Spinal cord (tissue), 9 donors: ENCODE measurements at regions not wholly inside any gene's neighbourhood (a gene's known extent, or its start where the extent isn't known, plus 50 kb on each side); places are given as distances from the start of the nearest gene placed in this dataset.

Experiments used
- DNase-seq, 6 donors: peaks; one replicate each; pipeline versions ENCODE4 v3.0.0 to v3.0.0-alpha.2; 2013 to 2015; ENCODE audit warnings: low spot score in 6 of 6, low read depth in 4 of 6
- H3K27ac ChIP-seq: one replicate; pipeline ENCODE4 v1.5.1; 2013; ENCODE audit warnings: low read depth, low read length, control low read depth
- H3K27me3 ChIP-seq: one replicate; pipeline ENCODE4 v1.6.1; 2013; ENCODE audit warnings: low read length; ENCODE audit not compliant: control insufficient read depth, insufficient read depth
- H3K36me3 ChIP-seq: one replicate; pipeline ENCODE4 v1.6.1; 2013; ENCODE audit warnings: low read length; ENCODE audit not compliant: control insufficient read depth, insufficient read depth
- H3K4me1 ChIP-seq: one replicate; pipeline ENCODE4 v1.6.1; 2013; ENCODE audit warnings: low read length; ENCODE audit not compliant: control insufficient read depth, insufficient read depth
- H3K4me3 ChIP-seq: one replicate; pipeline ENCODE4 v1.5.1; 2013; ENCODE audit warnings: low read depth, low read length, control low read depth
- H3K9me3 ChIP-seq: one replicate; pipeline ENCODE4 v1.6.1; 2013; ENCODE audit warnings: low read length; ENCODE audit not compliant: control insufficient read depth, insufficient read depth
- WGBS: methylation state at CpG from one replicate; pipeline ENCODE4 v1.1.5; 2013; ENCODE audit warnings: missing lambda C conversion rate; ENCODE audit not compliant: insufficient coverage; 5-methylcytosine and 5-hydroxymethylcytosine counted together
- donor health status: healthy.

DNA sequence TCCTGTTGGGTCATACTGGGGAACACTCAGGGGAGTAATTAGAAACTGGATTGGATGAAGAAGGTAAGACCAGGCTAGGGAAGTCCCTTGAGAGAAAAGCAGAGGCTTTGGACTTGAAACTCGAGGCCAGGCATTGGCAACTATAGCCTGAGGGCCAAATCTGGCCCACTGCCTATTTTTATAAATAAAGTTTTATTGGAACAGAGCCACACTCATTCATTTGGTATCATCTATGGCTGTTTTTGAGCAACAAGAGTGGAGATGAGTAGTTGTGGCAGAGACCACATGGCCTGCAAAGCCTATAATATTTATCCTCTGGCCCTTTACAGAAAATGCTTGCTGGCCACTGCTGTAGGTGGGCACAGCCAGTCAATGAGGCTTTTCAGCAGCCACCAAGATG is 301.4 kb downstream of the UACA start:
- Histone ChIP-seq H3K27ac (no peak overlapping the region), H3K36me3 (no peaks in the 10 kb centered on the region), H3K4me1 (peaks cover 16% of the 10 kb centered on the region), H3K27me3 (no peaks in the 10 kb centered on the region), H3K4me3 (no peak overlapping the region), H3K9me3 (no peaks in the 10 kb centered on the region)
- WGBS = 100% methylated on average over 1 of the region's 1 CpG
- no peak for DNase-seq

GRCh38 chr15:70461017-70461416 is 302.3 kb downstream of the UACA start:
- peaks cover 9% of the 10 kb centered on the region for H3K4me1 ChIP-seq
- no peak overlapping the region for H3K4me3 ChIP-seq
- 100% methylated on average over 1 of the region's 1 CpG for WGBS
- no peaks in the 10 kb centered on the region for H3K36me3 ChIP-seq
- no peak for DNase-seq
- no peaks in the 10 kb centered on the region for H3K27me3 ChIP-seq
- no peak overlapping the region for H3K27ac ChIP-seq
- no peaks in the 10 kb centered on the region for H3K9me3 ChIP-seq

GRCh38 chr15:70459312-70459711 is 304.0 kb downstream of the UACA start:
- Histone ChIP-seq H3K4me1 (peaks cover 9% of the 10 kb centered on the region), H3K4me3 (no peak overlapping the region), H3K9me3 (no peaks in the 10 kb centered on the region), H3K36me3 (no peaks in the 10 kb centered on the region), H3K27ac (no peak overlapping the region), H3K27me3 (no peaks in the 10 kb centered on the region)
- DNase-seq = no peak
- WGBS = 95% methylated on average over 3 of the region's 4 CpGs

DNA sequence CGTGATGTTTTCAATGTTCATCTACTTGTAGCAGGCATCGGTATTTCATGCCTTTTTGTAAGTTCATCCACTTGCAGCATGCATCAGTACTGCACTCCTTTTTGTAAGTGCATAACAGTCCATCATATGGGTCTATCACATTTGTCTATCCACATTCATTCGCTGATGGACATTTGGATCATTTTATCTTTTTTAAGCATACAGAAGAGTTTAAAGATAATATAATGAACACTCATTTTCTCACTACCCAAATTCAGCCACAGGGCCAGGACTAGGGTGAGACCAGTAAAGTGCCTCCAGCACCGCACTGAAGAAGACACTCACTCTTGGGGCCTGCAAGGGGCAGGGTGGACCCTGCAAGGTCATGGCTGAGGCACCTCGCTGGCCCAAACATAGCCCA is 309.6 kb downstream of the UACA start:
- Histone ChIP-seq H3K4me1 (no peaks in the 10 kb centered on the region), H3K27me3 (peaks cover 6% of the 10 kb centered on the region), H3K27ac (no peak overlapping the region), H3K36me3 (no peaks in the 10 kb centered on the region), H3K9me3 (no peaks in the 10 kb centered on the region), H3K4me3 (no peak overlapping the region)
- DNase-seq = no peak
- WGBS = 95% methylated on average over 4 of the region's 5 CpGs

- Histone ChIP-seq H3K27me3 (peaks cover 10% of the 10 kb centered on the region), H3K27ac (no peak overlapping the region), H3K4me3 (no peak overlapping the region), H3K36me3 (no peaks in the 10 kb centered on the region), H3K9me3 (no peaks in the 10 kb centered on the region), H3K4me1 (peaks cover 4% of the 10 kb centered on the region)
- DNase-seq = no peak
- WGBS = 83% methylated on average over 6 of the region's 6 CpGs
These were observed 310.1 kb downstream of the UACA start for GRCh38 chr15:70453238-70453637.

DNA sequence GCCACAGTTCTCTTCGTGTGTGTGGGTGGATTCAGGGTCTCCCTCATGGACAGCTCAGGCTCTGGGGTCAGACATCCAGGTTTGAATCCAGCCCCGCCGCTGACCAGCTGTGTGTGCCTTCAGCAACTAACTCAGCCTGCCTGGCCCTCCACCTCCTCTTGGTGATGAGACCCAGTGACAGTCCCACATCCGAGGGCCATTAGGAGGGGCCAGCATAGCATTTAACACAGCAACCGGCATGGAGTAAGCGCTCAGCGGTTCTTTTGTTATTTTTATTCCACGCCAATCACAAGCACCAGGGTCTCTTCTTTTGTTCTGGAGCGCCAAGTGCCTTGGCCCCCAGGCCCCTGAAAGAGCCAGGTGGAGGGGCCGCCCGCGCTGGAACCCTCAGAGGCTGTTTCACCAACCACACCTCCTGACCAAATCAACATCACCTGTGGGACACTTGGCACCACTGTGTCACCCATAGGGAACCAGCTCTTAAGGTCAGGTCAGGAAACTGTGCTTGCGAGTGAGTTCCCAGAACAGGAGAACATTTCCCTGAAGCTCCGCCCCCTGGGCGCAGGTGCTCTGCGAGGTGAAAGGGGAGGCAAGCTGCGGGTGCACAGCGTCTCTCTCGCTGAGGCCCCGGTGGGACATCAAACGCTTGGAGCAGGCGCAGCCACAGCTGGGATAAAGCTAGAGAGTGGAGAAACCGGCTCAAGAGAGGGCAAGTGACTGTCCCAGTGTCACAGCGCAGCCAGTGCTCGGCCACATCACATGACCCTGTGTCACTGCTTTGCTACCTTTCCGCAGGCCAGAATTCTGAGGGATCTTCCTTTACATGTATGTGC is 311.3 kb downstream of the UACA start:
- Histone ChIP-seq H3K27ac (no peak overlapping the region), H3K4me1 (peaks cover 16% of the 10 kb centered on the region), H3K9me3 (no peaks in the 10 kb centered on the region), H3K4me3 (no peak overlapping the region), H3K27me3 (peaks cover 13% of the 10 kb centered on the region), H3K36me3 (no peaks in the 10 kb centered on the region)
- DNase-seq = no peak
- WGBS = 51% methylated on average over 22 of the region's 26 CpGs

- WGBS = 80% methylated on average over 3 of the region's 3 CpGs
- peaks cover 13% of the 10 kb centered on the region for H3K27me3 ChIP-seq
- H3K9me3 ChIP-seq = no peaks in the 10 kb centered on the region
These were observed 313.3 kb downstream of the UACA start for GRCh38 chr15:70450142-70450443.

GRCh38 chr15:70449311-70450141 is 313.8 kb downstream of the UACA start:
- WGBS = 100% methylated on average over 1 of the region's 1 CpG
- H3K36me3 ChIP-seq = no peaks in the 10 kb centered on the region
- H3K27me3 ChIP-seq = peaks cover 13% of the 10 kb centered on the region
- H3K27ac ChIP-seq = no peak overlapping the region
- H3K4me3 ChIP-seq = no peak overlapping the region
- H3K9me3 ChIP-seq = no peaks in the 10 kb centered on the region
- no peak for DNase-seq
- H3K4me1 ChIP-seq = peaks cover 18% of the 10 kb centered on the region

More at GRCh38 chr15:70450142-70450443, 313.3 kb downstream of the UACA start:
- H3K4me1 ChIP-seq = peaks cover 18% of the 10 kb centered on the region
- no peak for DNase-seq
- no peaks in the 10 kb centered on the region for H3K36me3 ChIP-seq
- no peak overlapping the region for H3K4me3 ChIP-seq
- H3K27ac ChIP-seq = no peak overlapping the region

DNA sequence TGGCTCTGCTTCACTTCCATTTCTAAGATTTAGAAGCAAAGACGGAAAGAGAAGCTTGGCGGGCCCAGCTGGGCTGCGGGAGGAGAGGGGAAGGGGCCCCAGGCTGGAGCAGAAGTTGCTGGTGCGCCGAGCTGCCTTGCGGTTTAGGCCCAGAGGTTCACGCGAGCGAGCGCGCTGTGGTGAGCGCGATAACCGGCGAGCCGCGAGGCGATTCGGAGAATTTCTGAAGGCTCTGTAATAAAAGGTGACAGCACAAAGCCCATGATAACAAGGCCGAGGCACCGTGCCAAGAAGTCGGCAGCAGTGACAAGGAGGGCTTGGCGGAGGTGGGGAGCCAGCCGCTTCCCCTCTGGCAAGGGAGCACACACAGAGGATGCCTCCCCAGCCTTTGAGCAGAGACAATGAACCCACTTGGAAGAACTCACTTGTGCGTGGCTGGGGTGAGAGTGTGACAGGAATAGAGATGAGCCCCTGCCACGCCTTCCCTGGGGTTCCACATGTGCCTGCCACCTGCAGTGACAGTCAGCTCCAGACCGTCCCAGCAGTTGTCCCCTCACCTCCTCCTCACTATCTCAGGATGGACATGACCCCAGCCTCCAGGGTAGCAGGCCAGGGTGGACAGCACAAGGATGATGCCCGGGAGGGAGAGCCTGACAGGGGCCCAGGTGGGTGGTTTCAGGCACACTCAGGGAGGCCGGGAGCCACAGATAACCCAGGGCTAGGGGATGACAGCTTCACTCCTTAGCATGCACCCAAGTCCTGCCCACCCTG is 315.2 kb downstream of the UACA start:
- WGBS = 26% methylated on average over 28 of the region's 29 CpGs
- peaks cover 15% of the 10 kb centered on the region for H3K27me3 ChIP-seq
- H3K27ac ChIP-seq = peak overlapping the region; percentile 75
- no peaks in the 10 kb centered on the region for H3K9me3 ChIP-seq
- no peak overlapping the region for H3K4me3 ChIP-seq
- H3K36me3 ChIP-seq = no peaks in the 10 kb centered on the region
- peak in 3 of 6 donors; percentile 31 to 79 (median 77) for DNase-seq
- H3K4me1 ChIP-seq = peaks cover 18% of the 10 kb centered on the region
